Heart left ventricle (tissue), 16 donors: ENCODE measurements at regions not wholly inside any gene's neighbourhood (a gene's known extent, or its start where the extent isn't known, plus 50 kb on each side); places are given as distances from the start of the nearest gene placed in this dataset.

Source experiments
- ATAC-seq, 4 donors: fragments of 200-7000 bp; cut with Tn5 transposase; one replicate each; pipeline ENCODE4 v1.9.1; 2020 to 2022; ENCODE audit warnings: moderate library complexity in 4 of 4, mild to moderate bottlenecking in 3 of 4, moderate number of reproducible peaks in 1 of 4
- DNase-seq, 5 donors: peaks; one replicate each; pipeline ENCODE4 v3.0.0-alpha.2; 2020
- H3K27ac ChIP-seq, 12 donors: fragments of 200-600 bp; sonication (generic) in 4 of 12; one replicate each; pipeline versions ENCODE4 v1.5.0 to v1.8.0; 2016 to 2022; ENCODE audit warnings: mild to moderate bottlenecking in 2 of 12
- H3K27me3 ChIP-seq, 9 donors: fragments of 200-600 bp; sonication (generic) in 2 of 9; one replicate each; pipeline versions ENCODE4 v1.5.1 to v1.8.0; 2016 to 2022; ENCODE audit warnings: mild to moderate bottlenecking in 3 of 9
- H3K36me3 ChIP-seq, 9 donors: fragments of 200-600 bp; sonication (generic) in 2 of 9; one replicate each; pipeline versions ENCODE4 v1.5.0 to v1.8.0; 2018 to 2022; ENCODE audit warnings: mild to moderate bottlenecking in 2 of 9
- H3K4me1 ChIP-seq, 12 donors: fragments of 200-600 bp; sonication (generic) in 4 of 12; one replicate each; pipeline versions ENCODE4 v1.5.0 to v1.8.0; 2016 to 2022; ENCODE audit warnings: mild to moderate bottlenecking in 3 of 12
- H3K4me3 ChIP-seq, 12 donors: fragments of 200-600 bp; sonication (generic) in 4 of 12; one replicate each; pipeline versions ENCODE4 v1.5.0 to v1.8.0; 2017 to 2022; ENCODE audit warnings: mild to moderate bottlenecking in 9 of 12, moderate library complexity in 4 of 12
- H3K9me3 ChIP-seq, 12 donors: fragments of 200-600 bp; sonication (generic) in 4 of 12; one replicate each; pipeline versions ENCODE4 v1.5.0 to v1.8.0; 2016 to 2022; ENCODE audit warnings: mild to moderate bottlenecking in 1 of 12
- CTCF ChIP-seq, 12 donors: fragments of 200-600 bp; sonication (generic) in 4 of 12; IDR thresholded peaks; one replicate each; pipeline versions ENCODE4 v1.5.0 to v1.8.0; 2018 to 2022; ENCODE audit warnings: antibody characterized with exemption in 12 of 12, mild to moderate bottlenecking in 5 of 12
- POLR2A ChIP-seq, 2 donors: fragments of 450-650 bp; IDR thresholded peaks; one replicate each; pipeline ENCODE4 v1.6.1; 2017; ENCODE audit warnings: antibody characterized with exemption in 2 of 2, mild to moderate bottlenecking in 2 of 2, moderate library complexity in 2 of 2
- WGBS, 4 donors: extraction: QIAGEN DNeasy Blood & Tissue Kit in 2 of 4; methylation state at CpG; one replicate each; pipeline versions ENCODE4 v1.1.5 to v1.1.7; 2013 to 2018; 5-methylcytosine and 5-hydroxymethylcytosine counted together
- intact Hi-C, 10 donors: fragments of 100-400 bp; cut with DNase I; formaldehyde crosslinking; loops; one replicate each; pipeline versions ENCODE4 v1.11.1 to v1.14.2; 2022
- donor health status: ischemic (EF 13 %, LVEDD 7.1; RV severe dilation, severe dysfunction).
- donor health status: healthy with polysubstance abuse.
- donor health status: DM: no; HTN: yes; CAD: no.
- donor health status: DM: no; HTN: no; CAD: no.
- donor health status: ischemic (EF 25% LVEDD 6.9; RV normal size, moderate dysfunction).
- donor health status: ischemic (EF 25% LVEDD 5.7; RV mildly dilated, moderate dysfunction).
- donor health status: healthy.
- donor health status: DM: yes; HTN: yes; CAD: no.
- donor health status: ischemic (EF 35%, LVEDD 5.7; RV mildly dilated, moderate dysfunction).
- donor health status: nonischemic (EF 11% LVEDD 7.7; RV severe dilation, severe dysfunction).
- donor health status: DM: yes; HTN: yes; CAD: no.
- donor health status: PGD.
- donor health status: ischemic (EF 29% LVEDD 5.4; RV normal size, mild dysfunction).
- donor health status: nonischemic (EF 23%, LVEDD 6.1; RV moderate dilation, normal function).

- peaks cover 5 to 91% (median 51%) of the 10 kb centered on the region in 12 donors for H3K4me1 ChIP-seq
- intact Hi-C loops: loop anchor here in 1 of 10 donors (5.0 kb wide), 1 partner anchor 35 kb away; no protein-coding TSS in a partner anchor
- H3K9me3 ChIP-seq: no peaks in the 10 kb centered on the region
- no peaks in the 10 kb centered on the region for H3K36me3 ChIP-seq
- H3K27me3 ChIP-seq: no peaks in the 10 kb centered on the region
- no peak overlapping the region for H3K4me3 ChIP-seq
- H3K27ac ChIP-seq: peak overlapping the region in 10 of 12 donors; percentile 6 to 87 (median 68)
- ATAC-seq (no peak), DNase-seq (no peak)
- TF ChIP-seq CTCF (IDR thresholded peaks at IDR 0.05) (no peak), POLR2A (IDR thresholded peaks at IDR 0.05) (no peak)
Observed at GRCh38 chr3:159797771-159798170, 190.9 kb upstream of the IL12A start.

GRCh38 chr3:159798951-159799350 lies 189.7 kb upstream of the IL12A start:
- no peaks in the 10 kb centered on the region for H3K9me3 ChIP-seq
- no peaks in the 10 kb centered on the region for H3K27me3 ChIP-seq
- H3K27ac ChIP-seq: peak overlapping the region in 5 of 12 donors; percentile 73 to 87 (median 82)
- DNase-seq (no peak), ATAC-seq (no peak)
- 52 to 59% (median 57%) methylated on average over 2 of the region's 2 CpGs for WGBS, 4 donors
- no peaks in the 10 kb centered on the region for H3K36me3 ChIP-seq
- no peak for TF ChIP-seq POLR2A (IDR thresholded peaks at IDR 0.05)
- no peak for TF ChIP-seq CTCF (IDR thresholded peaks at IDR 0.05)
- no peak overlapping the region for H3K4me3 ChIP-seq
- H3K4me1 ChIP-seq: peaks cover 5 to 86% (median 51%) of the 10 kb centered on the region in 12 donors
- intact Hi-C loops: loop anchor here in 1 of 10 donors (5.0 kb wide), 1 partner anchor 37 kb away; no protein-coding TSS in a partner anchor

GRCh38 chr3:159800434-159801155 lies 188.0 kb upstream of the IL12A start:
- Histone ChIP-seq H3K27me3 (no peaks in the 10 kb centered on the region), H3K4me1 (peaks cover 3 to 85% (median 51%) of the 10 kb centered on the region in 12 donors), H3K4me3 (no peak overlapping the region), H3K9me3 (no peaks in the 10 kb centered on the region), H3K27ac (peak overlapping the region in 4 of 12 donors; percentile 11 to 82 (median 42)), H3K36me3 (no peaks in the 10 kb centered on the region)
- WGBS, 4 donors: 44 to 61% (median 56%) methylated on average over 6 of the region's 6 CpGs
- TF ChIP-seq POLR2A (IDR thresholded peaks at IDR 0.05): no peak
- TF ChIP-seq CTCF (IDR thresholded peaks at IDR 0.05): no peak
- ATAC-seq (no peak), DNase-seq (no peak)
- intact Hi-C loops: loop anchor here in 7 of 10 donors (2.0 to 10.0 kb wide), 8 partner anchors 33 to 956 kb away; no protein-coding TSS in a partner anchor

- Histone ChIP-seq H3K4me1 (peaks cover 3 to 85% (median 45%) of the 10 kb centered on the region in 12 donors), H3K4me3 (no peak overlapping the region), H3K36me3 (no peaks in the 10 kb centered on the region), H3K27ac (peak overlapping the region in 1 of 12 donors; percentile 71), H3K9me3 (no peaks in the 10 kb centered on the region), H3K27me3 (no peaks in the 10 kb centered on the region)
- intact Hi-C loops: loop anchor here in 8 of 10 donors (2.0 to 10.0 kb wide), 9 partner anchors 36 to 958 kb away; no protein-coding TSS in a partner anchor
- no peak for ATAC-seq
- WGBS, 4 donors: 79 to 91% (median 83%) methylated on average over 2 of the region's 2 CpGs
- DNase-seq: no peak
- no peak for TF ChIP-seq POLR2A (IDR thresholded peaks at IDR 0.05)
- TF ChIP-seq CTCF (IDR thresholded peaks at IDR 0.05): no peak
Observed at GRCh38 chr3:159802864-159803263, 185.8 kb upstream of the IL12A start.
